H1 (cell line): ENCODE measurements at regions not wholly inside any gene's neighbourhood (a gene's known extent, or its start where the extent isn't known, plus 50 kb on each side); places are given as distances from the start of the nearest gene placed in this dataset.

Experiments
- CTCF ChIA-PET: fragments of 300-600 bp; sonication (Branson Sonifier 250); formaldehyde crosslinking; loops from one replicate; lab custom pipeline; 2021; ENCODE audit not compliant: partially characterized antibody; lab: Charles Lee
- POLR2A ChIA-PET: fragments of 300-600 bp; sonication (Branson Sonifier 250); formaldehyde crosslinking; loops from one replicate; lab custom pipeline; 2021; ENCODE audit warnings: inconsistent platforms; ENCODE audit not compliant: partially characterized antibody; lab: Charles Lee
- DNase-seq, 2 experiments: peaks; one replicate each; pipeline versions ENCODE4 v3.0.0 to v3.0.0-alpha.2; 2010 to 2022; ENCODE audit warnings: low spot score in 2 of 2, low read depth in 1 of 2, mixed read lengths in 1 of 2
- FAIRE-seq: peaks from 2 replicates; lab custom pipeline; 2011; peaks lifted over from hg19 to GRCh38; lab: Jason Lieb, UNC
- H2AFZ ChIP-seq: 2 replicates; pipeline ENCODE4 v1.8.1; 2012; ENCODE audit warnings: low read length, inconsistent platforms
- H2AK5ac ChIP-seq: 2 replicates; pipeline ENCODE4 v1.6.1; 2013; ENCODE audit warnings: low read depth, low read length
- H2BK120ac ChIP-seq: replicated peaks from 2 replicates; pipeline ENCODE3; 2013; ENCODE audit warnings: low read depth, low read length, inconsistent platforms
- H2BK12ac ChIP-seq: 2 replicates; pipeline ENCODE4 v1.6.1; 2013; ENCODE audit warnings: low read depth, low read length
- H2BK15ac ChIP-seq: 2 replicates; pipeline ENCODE4 v1.6.1; 2013; ENCODE audit warnings: low read length
- H2BK20ac ChIP-seq: 2 replicates; pipeline ENCODE4 v1.6.1; 2013; ENCODE audit warnings: low read length
- H2BK5ac ChIP-seq: 2 replicates; pipeline ENCODE4 v1.6.1; 2013; ENCODE audit warnings: low read depth, low read length
- H3K14ac ChIP-seq: 2 replicates; pipeline ENCODE4 v1.6.1; 2013; ENCODE audit warnings: inconsistent platforms; ENCODE audit not compliant: insufficient read length
- H3K18ac ChIP-seq: 2 replicates; pipeline ENCODE4 v1.6.1; 2013; ENCODE audit warnings: low read length; ENCODE audit errors: extremely low read depth
- H3K23ac ChIP-seq: 2 replicates; pipeline ENCODE4 v1.6.1; 2013; ENCODE audit warnings: inconsistent platforms; ENCODE audit not compliant: insufficient read length
- H3K23me2 ChIP-seq: 2 replicates; pipeline ENCODE4 v1.6.1; 2013; ENCODE audit warnings: low read depth, low read length
- H3K27ac ChIP-seq: 2 replicates; pipeline ENCODE4 v1.6.1; 2011; ENCODE audit warnings: low read depth, low read length, inconsistent platforms
- H3K27me3 ChIP-seq, 4 experiments: replicated peaks in 1 of 4; 1 replicate in 1 of 4; 2 replicates in 3 of 4; pipeline versions ENCODE4 v1.6.1 to v1.8.1; 2011 to 2013; ENCODE audit warnings: low read length in 3 of 4, mild to moderate bottlenecking in 3 of 4, inconsistent platforms in 2 of 4, mixed read lengths in 2 of 4, moderate library complexity in 1 of 4; ENCODE audit not compliant: control insufficient read depth in 3 of 4, insufficient read depth in 3 of 4; ENCODE audit errors: extremely low read depth in 1 of 4
- H3K36me3 ChIP-seq, 4 experiments: 2 replicates each; pipeline versions ENCODE4 v1.6.1 to v1.8.1; 2011 to 2013; ENCODE audit warnings: mild to moderate bottlenecking in 4 of 4, low read length in 3 of 4, moderate library complexity in 2 of 4, control low read depth in 1 of 4, inconsistent platforms in 1 of 4; ENCODE audit not compliant: insufficient read depth in 4 of 4, control insufficient read depth in 2 of 4
- H3K4ac ChIP-seq: replicated peaks from 2 replicates; pipeline ENCODE3; 2013; ENCODE audit warnings: low read length, low read depth, mixed read lengths, inconsistent platforms; ENCODE audit not compliant: insufficient read length
- H3K4me1 ChIP-seq, 4 experiments: replicated peaks in 1 of 4; 1 replicate in 1 of 4; 2 replicates in 3 of 4; pipeline versions ENCODE4 v1.6.1 to v1.8.1; 2011 to 2013; ENCODE audit warnings: low read length in 3 of 4, inconsistent platforms in 2 of 4, mixed read lengths in 1 of 4; ENCODE audit not compliant: insufficient read depth in 4 of 4, control insufficient read depth in 3 of 4
- H3K4me2 ChIP-seq, 2 experiments: 2 replicates each; pipeline versions ENCODE4 v1.6.1 to v1.8.1; 2011 to 2013; ENCODE audit warnings: low read depth in 2 of 2, low read length in 2 of 2, control low read depth in 1 of 2, inconsistent platforms in 1 of 2, mild to moderate bottlenecking in 1 of 2; ENCODE audit not compliant: insufficient read depth in 1 of 2
- H3K4me3 ChIP-seq, 4 experiments: fragments of 200-600, 300-600 bp in 1 of 4; sonication (generic), shearing (Covaris generic), sonication (Bioruptor Twin) in 1 of 4; 2 replicates each; pipeline versions ENCODE4 v1.5.1 to v1.8.1; 2011 to 2016; ENCODE audit warnings: low read length in 4 of 4, low read depth in 3 of 4, control low read depth in 2 of 4, inconsistent platforms in 2 of 4, mild to moderate bottlenecking in 2 of 4, mixed read lengths in 1 of 4, moderate library complexity in 1 of 4; ENCODE audit not compliant: insufficient read depth in 2 of 4; ENCODE audit errors: extremely low read depth in 1 of 4
- H3K56ac ChIP-seq: replicated peaks from 2 replicates; pipeline ENCODE3; 2013; ENCODE audit warnings: low read depth, mild to moderate bottlenecking, mixed read lengths, low read length, inconsistent platforms; ENCODE audit not compliant: insufficient read length
- H3K79me1 ChIP-seq: 2 replicates; pipeline ENCODE4 v1.6.1; 2013; ENCODE audit warnings: low read depth, low read length, control low read depth
- H3K79me2 ChIP-seq, 2 experiments: 2 replicates each; pipeline versions ENCODE4 v1.6.1 to v1.8.1; 2012 to 2013; ENCODE audit warnings: low read length in 2 of 2, mild to moderate bottlenecking in 2 of 2, inconsistent platforms in 1 of 2; ENCODE audit not compliant: insufficient read depth in 2 of 2, control insufficient read depth in 1 of 2
- H3K9ac ChIP-seq, 4 experiments: replicated peaks in 1 of 4; 1 replicate in 1 of 4; 2 replicates in 3 of 4; pipeline versions ENCODE4 v1.6.1 to v1.8.1; 2011 to 2013; ENCODE audit warnings: low read depth in 3 of 4, low read length in 3 of 4, control low read depth in 2 of 4, mild to moderate bottlenecking in 2 of 4, moderate library complexity in 2 of 4, inconsistent platforms in 1 of 4; ENCODE audit errors: extremely low read depth in 1 of 4
- H3K9me3 ChIP-seq, 2 experiments: 2 replicates each; pipeline versions ENCODE4 v1.6.1 to v1.8.1; 2012 to 2013; ENCODE audit warnings: mild to moderate bottlenecking in 2 of 2, moderate library complexity in 2 of 2, control low read depth in 1 of 2, inconsistent platforms in 1 of 2, low read depth in 1 of 2, low read length in 1 of 2, mixed read lengths in 1 of 2; ENCODE audit not compliant: insufficient read depth in 2 of 2
- H4K20me1 ChIP-seq, 2 experiments: replicated peaks in 1 of 2; 2 replicates each; pipeline versions ENCODE3 to v1.8.1; 2011 to 2013; ENCODE audit warnings: inconsistent platforms in 2 of 2, low read length in 2 of 2, mild to moderate bottlenecking in 1 of 2; ENCODE audit not compliant: insufficient read depth in 2 of 2, control insufficient read depth in 1 of 2
- H4K5ac ChIP-seq: 2 replicates; pipeline ENCODE4 v1.6.1; 2013; ENCODE audit warnings: low read length, low read depth, mixed read lengths, inconsistent platforms; ENCODE audit not compliant: insufficient read length
- H4K8ac ChIP-seq: 2 replicates; pipeline ENCODE4 v1.8.0; 2013; ENCODE audit warnings: mild to moderate bottlenecking, moderate library complexity, low read length, inconsistent platforms; ENCODE audit not compliant: insufficient read depth; ENCODE audit errors: extremely low read depth
- H4K91ac ChIP-seq: replicated peaks from 2 replicates; pipeline ENCODE3; 2013; ENCODE audit warnings: low read length, mixed read lengths, inconsistent platforms; ENCODE audit not compliant: insufficient read length
- ATF2 ChIP-seq: IDR thresholded peaks from 2 replicates; pipeline ENCODE4 v1.6.1; 2012; ENCODE audit warnings: low read length, inconsistent platforms
- CREB1 ChIP-seq: IDR thresholded peaks from 2 replicates; pipeline ENCODE4 v1.6.1; 2012; ENCODE audit warnings: inconsistent platforms
- NRF1 ChIP-seq: IDR thresholded peaks from 2 replicates; pipeline ENCODE4 v1.6.1; 2011; ENCODE audit warnings: mild to moderate bottlenecking, low read depth, low read length, improper control_type of control experiment
- POU5F1 ChIP-seq: IDR thresholded peaks from 2 replicates; pipeline ENCODE4 v1.6.1; 2011; ENCODE audit warnings: low read depth, mild to moderate bottlenecking, low read length, moderate library complexity
- RBBP5 ChIP-seq: IDR thresholded peaks from 2 replicates; pipeline ENCODE4 v1.7.1; 2012; ENCODE audit warnings: low read depth, mild to moderate bottlenecking, inconsistent platforms, low read length, moderate library complexity, borderline replicate concordance
- SAP30 ChIP-seq: fragments of 300-600 bp; sonication (generic); IDR thresholded peaks from 2 replicates; pipeline ENCODE4 v1.7.1; 2012; ENCODE audit warnings: low read length, moderate library complexity, mild to moderate bottlenecking, inconsistent platforms; ENCODE audit not compliant: insufficient read depth, insufficient replicate concordance
- SP4 ChIP-seq: IDR thresholded peaks from 2 replicates; pipeline ENCODE4 v1.6.1; 2012; ENCODE audit warnings: low read length, inconsistent platforms
- TBP ChIP-seq: IDR thresholded peaks from 2 replicates; pipeline ENCODE4 v1.6.1; 2011; ENCODE audit warnings: low read depth, low read length, improper control_type of control experiment
- TCF12 ChIP-seq: IDR thresholded peaks from 2 replicates; pipeline ENCODE4 v1.6.1; 2011; ENCODE audit warnings: low read depth, mild to moderate bottlenecking, low read length
- ZNF274 ChIP-seq: IDR thresholded peaks from 2 replicates; pipeline ENCODE4 v1.7.0; 2012; ENCODE audit warnings: low read length, borderline replicate concordance; ENCODE audit errors: extremely low read depth
- WGBS, 2 experiments: shearing (Covaris generic) in 1 of 2; methylation state at CpG; one replicate each; pipeline versions ENCODE4 v1.1.6 to v1.1.7; 2013 to 2015; ENCODE audit warnings: low lambda C conversion rate in 2 of 2, mixed read lengths in 2 of 2, inconsistent platforms in 1 of 2, low coverage in 1 of 2, missing lambda C conversion rate in 1 of 2; ENCODE audit not compliant: insufficient replicate concordance in 2 of 2, insufficient coverage in 1 of 2, insufficient read length in 1 of 2; ENCODE audit errors: extremely low coverage in 1 of 2, missing lambda C conversion rate in 1 of 2; 5-methylcytosine and 5-hydroxymethylcytosine counted together

- peak; percentile 75 for FAIRE-seq
- Histone ChIP-seq H2BK20ac (no peak overlapping the region), H2BK15ac (no peak overlapping the region; the same call in 1 of the 2 replicates), H2BK5ac (no peak overlapping the region), H3K23me2 (peaks cover 8% of the 10 kb centered on the region), H3K9me3 (no peaks in the 10 kb centered on the region), H3K27me3 (no peaks in the 10 kb centered on the region; a peak in 1 of 7 replicates), H3K36me3 (no peaks in the 10 kb centered on the region), H2BK120ac (no peak overlapping the region), H3K18ac (no peak overlapping the region), H3K4me2 (peak overlapping the region; percentile 58 to 94), H4K91ac (no peak overlapping the region), H2BK12ac (peak overlapping the region; percentile 39; the same call in 1 of the 2 replicates), H3K23ac (no peak overlapping the region), H3K79me1 (no peaks in the 10 kb centered on the region), H3K4ac (no peak overlapping the region), H3K27ac (no peak overlapping the region), H4K20me1 (no peaks in the 10 kb centered on the region), H3K56ac (no peak overlapping the region), H3K4me1 (peaks cover 0 to 3% (median 1%) of the 10 kb centered on the region in 4 experiments; a peak in 2 of 7 replicates), H3K9ac (peak overlapping the region in 3 of 4 experiments; percentile 42 to 76 (median 49); a peak in 2 of 7 replicates), H3K4me3 (peak overlapping the region; percentile 86 to 99 (median 94)), H4K8ac (no peak overlapping the region), H4K5ac (no peak overlapping the region), H3K14ac (no peak overlapping the region), H3K79me2 (no peaks in the 10 kb centered on the region), H2AFZ (peak overlapping the region; percentile 87), H2AK5ac (no peak overlapping the region)
- peak in 1 of 2 experiments; percentile 82 for DNase-seq
- POLR2A ChIA-PET, result no interaction called here
- CTCF ChIA-PET, result no interaction called here
- 4% methylated on average over 22 of the region's 22 CpGs; no CpG with 5 or more reads in 1 of the 2 experiments for WGBS, 2 experiments
- TF ChIP-seq SP4 (0 out of 2 replicates have a peak, but pooled peaks have one; percentile 58), TCF12 (0 out of 2 replicates have a peak, but pooled peaks have one; percentile 42), NRF1 (no peak; the same call in 1 of the 2 replicates), CREB1 (0 out of 2 replicates have a peak, but pooled peaks have one; percentile 29), TBP (peak; percentile 99), RBBP5 (0 out of 2 replicates have a peak, but pooled peaks have one; percentile 36), SAP30 (peak; percentile 68), POU5F1 (0 out of 2 replicates have a peak, but pooled peaks have one; percentile 41), ATF2 (peak; percentile 73), ZNF274 (no peak)
Measured at GRCh38 chr6:27791182-27791943, 120.8 kb downstream of the OR2B2 start.
